Smooth muscle cell (in vitro differentiated cells): ENCODE measurements at regions not wholly inside any gene's neighbourhood (a gene's known extent, or its start where the extent isn't known, plus 50 kb on each side); places are given as distances from the start of the nearest gene placed in this dataset.

Source experiments
- DNase-seq: peaks from one replicate; lab custom pipeline; 2025; ENCODE audit not compliant: unreplicated experiment; lab: John Stamatoyannopoulos, UW
- H2AFZ ChIP-seq: fragments of 200-600 bp; sonication (generic); 2 replicates; pipeline ENCODE4 v1.6.0; 2016; ENCODE audit warnings: antibody characterized with exemption, low read depth, mild to moderate bottlenecking
- H3F3A ChIP-seq: fragments of 200-600 bp; sonication (generic); 2 replicates; pipeline ENCODE4 v1.6.0; 2017; ENCODE audit warnings: antibody characterized with exemption, low read depth
- H3K27ac ChIP-seq: fragments of 200-600 bp; sonication (generic); 2 replicates; pipeline ENCODE4 v1.5.1; 2016; ENCODE audit warnings: low read depth, mild to moderate bottlenecking
- H3K27me3 ChIP-seq: fragments of 200-600 bp; sonication (generic); 2 replicates; pipeline ENCODE4 v1.6.1; 2016; ENCODE audit warnings: low read depth, mild to moderate bottlenecking
- H3K36me3 ChIP-seq: fragments of 200-600 bp; sonication (generic); 2 replicates; pipeline ENCODE4 v1.5.1; 2016; ENCODE audit warnings: low read depth
- H3K4me1 ChIP-seq: fragments of 200-600 bp; sonication (generic); 2 replicates; pipeline ENCODE4 v1.5.1; 2016; ENCODE audit warnings: low read depth
- H3K4me2 ChIP-seq: fragments of 200-600 bp; sonication (generic); 2 replicates; pipeline ENCODE4 v1.6.0; 2016; ENCODE audit warnings: mild to moderate bottlenecking
- H3K4me3 ChIP-seq: fragments of 200-600 bp; sonication (generic); 2 replicates; pipeline ENCODE4 v1.5.1; 2016; ENCODE audit warnings: mild to moderate bottlenecking
- H3K79me2 ChIP-seq: fragments of 200-600 bp; sonication (generic); 2 replicates; pipeline ENCODE4 v1.6.0; 2016; ENCODE audit warnings: low read depth, mild to moderate bottlenecking
- H3K9ac ChIP-seq: fragments of 200-600 bp; sonication (generic); 2 replicates; pipeline ENCODE4 v1.6.0; 2016; ENCODE audit warnings: low read depth
- H3K9me3 ChIP-seq: fragments of 200-600 bp; sonication (generic); replicated peaks from 2 replicates; pipeline ENCODE4 v1.5.1; 2016; ENCODE audit warnings: low read depth
- H4K20me1 ChIP-seq: fragments of 200-600 bp; sonication (generic); 2 replicates; pipeline ENCODE4 v1.6.0; 2016; ENCODE audit warnings: low read depth
- CTCF ChIP-seq: fragments of 200-600 bp; sonication (generic); IDR thresholded peaks from 2 replicates; pipeline ENCODE4 v1.5.1; 2017; ENCODE audit warnings: borderline replicate concordance, mild to moderate bottlenecking, antibody characterized with exemption; ENCODE audit not compliant: insufficient read depth, poor library complexity, severe bottlenecking
- WGBS: methylation state at CpG from one replicate; pipeline ENCODE4 v1.1.7; 2016; ENCODE audit warnings: low lambda C conversion rate; 5-methylcytosine and 5-hydroxymethylcytosine counted together

- Histone ChIP-seq H3K9ac (no peak overlapping the region), H3K79me2 (no peaks in the 10 kb centered on the region), H3K36me3 (no peaks in the 10 kb centered on the region), H3K9me3 (no peaks in the 10 kb centered on the region), H3K4me2 (no peak overlapping the region), H3K27ac (no peak overlapping the region), H3K4me3 (no peak overlapping the region), H3K27me3 (no peaks in the 10 kb centered on the region), H3K4me1 (no peaks in the 10 kb centered on the region), H3F3A (no peaks in the 10 kb centered on the region), H2AFZ (no peak overlapping the region), H4K20me1 (no peaks in the 10 kb centered on the region)
- WGBS, result 72% methylated on average over 3 of the region's 3 CpGs
- no peak for DNase-seq
- no peak for TF ChIP-seq CTCF
These were observed 389.0 kb upstream of the GRIA1 start for GRCh38 chr5:153101235-153102180.

DNA sequence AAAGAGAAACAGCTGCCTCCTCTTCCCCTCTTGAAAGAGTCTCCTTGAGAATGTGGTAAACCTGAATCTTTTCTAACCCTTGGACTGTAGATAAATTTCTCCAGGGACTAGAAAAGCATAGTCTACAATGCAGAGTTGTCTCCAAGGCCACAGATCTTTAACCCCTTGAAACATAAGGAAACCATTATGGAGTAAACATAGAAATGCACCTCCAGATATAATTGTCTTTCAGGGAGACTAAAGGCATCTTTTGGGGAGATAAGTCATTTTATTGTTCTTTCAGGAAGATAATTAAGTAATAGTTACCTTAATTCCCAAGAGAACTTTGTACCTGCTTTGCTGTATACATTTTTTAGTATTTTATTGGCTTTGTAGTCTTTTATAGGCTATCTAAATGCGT is 373.6 kb upstream of the GRIA1 start:
- no peak for DNase-seq
- peaks cover 2% of the 10 kb centered on the region for H3K4me1 ChIP-seq
- no peaks in the 10 kb centered on the region for H3K79me2 ChIP-seq
- TF ChIP-seq CTCF, result no peak
- no peak overlapping the region for H3K9ac ChIP-seq
- H3K27me3 ChIP-seq, result peaks cover 17% of the 10 kb centered on the region
- H3K9me3 ChIP-seq, result no peaks in the 10 kb centered on the region
- no peaks in the 10 kb centered on the region for H3K36me3 ChIP-seq
- no peak overlapping the region for H3K4me2 ChIP-seq
- no peak overlapping the region for H3K4me3 ChIP-seq
- no peak overlapping the region for H2AFZ ChIP-seq
- H4K20me1 ChIP-seq, result no peaks in the 10 kb centered on the region
- WGBS, result 83% methylated on average over 1 of the region's 1 CpG
- no peaks in the 10 kb centered on the region for H3F3A ChIP-seq
- no peak overlapping the region for H3K27ac ChIP-seq

- H3K4me2 ChIP-seq, result no peak overlapping the region
- 91% methylated on average over 1 of the region's 1 CpG for WGBS
- no peak overlapping the region for H2AFZ ChIP-seq
- DNase-seq, result no peak
- no peak for TF ChIP-seq CTCF
- no peak overlapping the region for H3K4me3 ChIP-seq
- no peak overlapping the region for H3K9ac ChIP-seq
- H3K27ac ChIP-seq, result no peak overlapping the region
- no peaks in the 10 kb centered on the region for H3K36me3 ChIP-seq
- no peaks in the 10 kb centered on the region for H3F3A ChIP-seq
- no peaks in the 10 kb centered on the region for H3K9me3 ChIP-seq
- peaks cover 11% of the 10 kb centered on the region for H3K27me3 ChIP-seq
- peaks cover 4% of the 10 kb centered on the region for H3K4me1 ChIP-seq
- no peaks in the 10 kb centered on the region for H4K20me1 ChIP-seq
- no peaks in the 10 kb centered on the region for H3K79me2 ChIP-seq
These were observed 372.5 kb upstream of the GRIA1 start for GRCh38 chr5:153118018-153118417.

DNA sequence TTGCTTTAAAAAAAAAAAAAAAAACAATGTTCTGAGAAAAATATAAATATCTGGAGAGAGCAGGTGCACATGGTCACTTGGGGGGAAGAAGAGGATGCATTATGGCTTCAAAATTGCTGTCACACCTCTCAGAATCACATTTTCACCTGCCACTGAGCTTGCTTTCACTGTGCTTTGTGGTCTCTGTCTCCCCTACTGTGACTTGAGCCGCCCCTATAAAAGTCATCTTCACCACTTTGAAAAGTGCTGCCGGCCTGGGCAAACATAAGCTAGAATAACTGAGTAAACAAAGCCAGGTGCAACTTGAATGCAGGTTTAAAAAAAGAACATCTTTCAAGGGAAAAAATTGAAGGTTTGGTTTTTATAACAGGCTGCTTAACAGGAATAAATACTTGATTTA is 368.1 kb upstream of the GRIA1 start:
- no peak for DNase-seq
- TF ChIP-seq CTCF, result no peak
- Histone ChIP-seq H3K4me2 (no peak overlapping the region), H3K36me3 (no peaks in the 10 kb centered on the region), H3K4me3 (no peak overlapping the region), H2AFZ (no peak overlapping the region), H3K79me2 (no peaks in the 10 kb centered on the region), H3K27me3 (no peaks in the 10 kb centered on the region), H3F3A (no peaks in the 10 kb centered on the region), H4K20me1 (no peaks in the 10 kb centered on the region), H3K9me3 (no peaks in the 10 kb centered on the region), H3K9ac (no peak overlapping the region), H3K4me1 (peaks cover 4% of the 10 kb centered on the region), H3K27ac (no peak overlapping the region)
- 46% methylated on average over 2 of the region's 2 CpGs for WGBS
